HL-60 (cell line): ENCODE measurements at regions not wholly inside any gene's neighbourhood (a gene's known extent, or its start where the extent isn't known, plus 50 kb on each side); places are given as distances from the start of the nearest gene placed in this dataset.
"Not testable (repeated sequence)": the region's sequence is repeated elsewhere in the genome, so short reads cannot be mapped to it uniquely, and the experiment has no call there.

Experiments used
- DNase-seq, 2 experiments: peaks; one replicate each; pipeline ENCODE4 v3.0.0-alpha.2; 2010 to 2020; ENCODE audit warnings: low read depth in 1 of 2, low spot score in 1 of 2
- H3K27ac ChIP-seq: fragments of 250-450 bp; sonication (Bioruptor Pico); replicated peaks from 2 replicates; pipeline ENCODE4 v1.5.1; 2020; ENCODE audit warnings: mild to moderate bottlenecking, moderate library complexity
- H3K27me3 ChIP-seq: fragments of 250-450 bp; sonication (Bioruptor Pico); 2 replicates; pipeline ENCODE4 v1.5.1; 2021; ENCODE audit warnings: mild to moderate bottlenecking, moderate library complexity; ENCODE audit not compliant: insufficient read depth, poor library complexity, severe bottlenecking
- H3K4me3 ChIP-seq: replicated peaks from 2 replicates; pipeline ENCODE4 v1.5.1; 2011; ENCODE audit warnings: mild to moderate bottlenecking, control low read depth, low read length; ENCODE audit not compliant: insufficient read depth
- CTCF ChIP-seq: IDR thresholded peaks from one replicate; pipeline ENCODE4 v1.5.1; 2011; ENCODE audit warnings: low read length, control low read depth, inconsistent platforms; ENCODE audit not compliant: insufficient read depth
- GABPA ChIP-seq: IDR thresholded peaks from 2 replicates; pipeline ENCODE4 v1.6.1; 2012; ENCODE audit warnings: low read depth
- POLR2AphosphoS5 ChIP-seq: IDR thresholded peaks from 2 replicates; pipeline ENCODE4 v1.6.1; 2012; ENCODE audit warnings: low read depth
- SPI1 ChIP-seq: IDR thresholded peaks from 2 replicates; pipeline ENCODE4 v1.6.1; 2012; ENCODE audit warnings: low read depth, mild to moderate bottlenecking, borderline replicate concordance
- TF ChIP-seq, protein P1 (sequence below): IDR thresholded peaks from 2 replicates; pipeline ENCODE4 v1.6.1; 2012; ENCODE audit warnings: low read depth; ENCODE audit not compliant: insufficient replicate concordance

DNA sequence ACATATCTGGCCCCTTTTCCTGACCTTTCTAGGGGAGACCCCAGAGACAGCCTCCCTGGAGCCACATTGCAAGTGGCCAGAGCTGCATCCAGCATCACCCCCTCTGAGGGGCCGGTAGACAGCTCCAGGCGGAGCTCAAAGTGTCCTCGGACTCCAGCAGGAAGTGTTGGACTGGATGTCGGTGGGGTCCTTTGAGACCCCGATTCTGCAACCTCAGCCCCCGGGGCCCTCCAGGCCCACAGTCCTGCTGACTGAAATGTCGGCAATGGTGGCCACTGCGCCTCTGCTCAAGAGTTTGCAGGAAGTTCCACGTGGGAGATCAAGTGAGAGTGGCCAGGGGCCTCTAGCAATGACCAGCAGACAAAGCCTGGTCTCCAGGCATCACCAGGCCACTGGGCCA is 115.9 kb upstream of the FOXD4L5 start:
- Histone ChIP-seq H3K4me3 (no peak overlapping the region), H3K27me3 (no peaks in the 10 kb centered on the region), H3K27ac (no peak overlapping the region)
- TF ChIP-seq CTCF, result no peak
- no peak for TF ChIP-seq POLR2AphosphoS5
- TF ChIP-seq, protein P1, sequence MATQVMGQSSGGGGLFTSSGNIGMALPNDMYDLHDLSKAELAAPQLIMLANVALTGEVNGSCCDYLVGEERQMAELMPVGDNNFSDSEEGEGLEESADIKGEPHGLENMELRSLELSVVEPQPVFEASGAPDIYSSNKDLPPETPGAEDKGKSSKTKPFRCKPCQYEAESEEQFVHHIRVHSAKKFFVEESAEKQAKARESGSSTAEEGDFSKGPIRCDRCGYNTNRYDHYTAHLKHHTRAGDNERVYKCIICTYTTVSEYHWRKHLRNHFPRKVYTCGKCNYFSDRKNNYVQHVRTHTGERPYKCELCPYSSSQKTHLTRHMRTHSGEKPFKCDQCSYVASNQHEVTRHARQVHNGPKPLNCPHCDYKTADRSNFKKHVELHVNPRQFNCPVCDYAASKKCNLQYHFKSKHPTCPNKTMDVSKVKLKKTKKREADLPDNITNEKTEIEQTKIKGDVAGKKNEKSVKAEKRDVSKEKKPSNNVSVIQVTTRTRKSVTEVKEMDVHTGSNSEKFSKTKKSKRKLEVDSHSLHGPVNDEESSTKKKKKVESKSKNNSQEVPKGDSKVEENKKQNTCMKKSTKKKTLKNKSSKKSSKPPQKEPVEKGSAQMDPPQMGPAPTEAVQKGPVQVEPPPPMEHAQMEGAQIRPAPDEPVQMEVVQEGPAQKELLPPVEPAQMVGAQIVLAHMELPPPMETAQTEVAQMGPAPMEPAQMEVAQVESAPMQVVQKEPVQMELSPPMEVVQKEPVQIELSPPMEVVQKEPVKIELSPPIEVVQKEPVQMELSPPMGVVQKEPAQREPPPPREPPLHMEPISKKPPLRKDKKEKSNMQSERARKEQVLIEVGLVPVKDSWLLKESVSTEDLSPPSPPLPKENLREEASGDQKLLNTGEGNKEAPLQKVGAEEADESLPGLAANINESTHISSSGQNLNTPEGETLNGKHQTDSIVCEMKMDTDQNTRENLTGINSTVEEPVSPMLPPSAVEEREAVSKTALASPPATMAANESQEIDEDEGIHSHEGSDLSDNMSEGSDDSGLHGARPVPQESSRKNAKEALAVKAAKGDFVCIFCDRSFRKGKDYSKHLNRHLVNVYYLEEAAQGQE, result no peak
- no peak for TF ChIP-seq SPI1
- no peak for TF ChIP-seq GABPA
- no peak for DNase-seq

GRCh38 chr9:65397763-65398719 is 113.0 kb upstream of the FOXD4L5 start:
- DNase-seq, H3K27me3 ChIP-seq, H3K27ac ChIP-seq, H3K4me3 ChIP-seq: not testable (repeated sequence)

- H3K4me3 ChIP-seq, H3K27ac ChIP-seq, H3K27me3 ChIP-seq, DNase-seq: not testable (repeated sequence)
Measured at GRCh38 chr9:65397226-65397625, 112.2 kb upstream of the FOXD4L5 start.

DNA sequence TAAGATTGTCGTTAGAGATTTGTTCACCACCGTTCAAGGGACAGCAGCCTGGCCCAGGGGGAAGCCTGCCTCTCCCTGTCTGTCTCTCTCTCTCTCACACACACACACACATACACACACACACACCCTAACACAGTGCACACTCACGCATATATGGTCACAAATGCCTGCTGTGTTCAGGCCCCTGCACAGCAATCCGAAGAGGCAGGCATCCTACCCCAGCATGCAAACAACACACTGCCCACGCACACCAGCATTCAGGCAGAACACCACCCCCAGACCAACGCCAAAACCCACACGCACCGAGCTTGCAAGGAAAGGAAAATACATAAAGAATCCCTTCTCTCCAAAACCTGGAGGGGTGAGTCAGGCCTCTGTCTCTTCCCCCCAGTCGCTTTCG is 111.6 kb upstream of the FOXD4L5 start:
- H3K27ac ChIP-seq, DNase-seq, H3K4me3 ChIP-seq, H3K27me3 ChIP-seq: not testable (repeated sequence)

GRCh38 chr9:65395789-65396188 is 110.8 kb upstream of the FOXD4L5 start:
- not testable (repeated sequence) for H3K27ac ChIP-seq, H3K27me3 ChIP-seq, H3K4me3 ChIP-seq, DNase-seq

DNA sequence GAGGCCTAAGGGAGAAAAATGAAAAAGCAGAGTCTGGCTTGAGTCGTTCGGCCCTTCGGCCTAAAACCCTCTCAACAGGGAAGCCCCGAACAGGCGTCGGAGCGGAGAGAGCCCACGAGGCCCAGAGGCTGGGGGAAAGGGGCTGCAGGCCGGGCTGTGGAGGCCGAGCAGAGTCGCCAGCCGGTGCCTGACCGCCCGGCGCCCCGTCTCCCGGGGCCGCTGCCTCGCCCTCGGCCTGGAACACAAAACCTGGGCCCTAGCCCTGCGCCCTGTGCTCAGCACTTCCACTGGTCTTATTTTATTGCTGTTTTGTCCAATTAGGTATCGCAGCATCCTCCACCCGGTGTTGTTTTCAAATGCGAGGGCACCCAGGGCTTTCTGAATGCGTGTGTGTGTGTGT is 110.1 kb upstream of the FOXD4L5 start:
- not testable (repeated sequence) for H3K4me3 ChIP-seq, H3K27ac ChIP-seq, DNase-seq, H3K27me3 ChIP-seq

- H3K27me3 ChIP-seq, result not testable (repeated sequence)
Measured at GRCh38 chr9:65393111-65393810, 108.3 kb upstream of the FOXD4L5 start.

DNA sequence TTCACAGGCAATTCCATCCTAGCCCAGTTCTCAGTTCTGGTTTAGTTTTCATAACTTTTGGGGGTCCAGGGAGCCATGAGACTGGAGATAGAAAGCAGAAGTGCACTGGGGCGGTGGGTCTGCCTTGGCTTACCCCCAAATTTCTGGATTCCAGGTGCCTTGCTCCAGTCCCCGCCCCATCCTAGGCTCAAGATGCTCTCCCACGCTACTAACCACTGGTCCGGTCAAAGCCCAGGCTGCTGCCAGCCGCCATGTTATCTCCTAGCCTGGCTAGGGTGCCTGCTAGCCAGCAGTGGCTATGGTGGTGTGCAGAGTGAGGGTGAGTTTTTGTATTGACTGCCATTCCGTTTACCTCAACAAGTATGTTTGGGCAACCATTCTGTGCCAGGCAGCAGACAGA is 107.6 kb upstream of the FOXD4L5 start:
- not testable (repeated sequence) for DNase-seq, H3K27ac ChIP-seq, H3K4me3 ChIP-seq, H3K27me3 ChIP-seq

More at GRCh38 chr9:65393111-65393810, 108.3 kb upstream of the FOXD4L5 start:
- not testable (repeated sequence) for H3K4me3 ChIP-seq, DNase-seq, H3K27ac ChIP-seq

DNA sequence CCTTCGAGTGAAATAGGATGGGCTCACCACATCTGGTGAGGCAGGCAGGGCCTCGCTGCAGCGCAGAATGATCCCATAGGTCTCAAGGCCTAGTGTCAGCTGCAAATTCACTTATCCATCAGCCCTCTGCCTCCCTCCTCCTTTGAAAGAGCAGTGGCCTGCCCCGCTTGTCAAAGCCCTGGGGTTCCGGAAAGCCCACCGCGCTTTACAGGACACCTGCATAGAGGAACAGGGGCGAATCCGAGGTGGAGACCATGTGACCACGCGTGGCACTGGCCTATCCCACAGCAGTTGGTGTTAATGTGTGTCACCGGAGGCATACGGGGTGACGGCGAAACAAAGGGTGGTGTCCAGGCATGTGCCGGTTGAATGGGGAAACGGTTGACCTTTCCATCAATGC is 104.7 kb upstream of the FOXD4L5 start:
- not testable (repeated sequence) for H3K27ac ChIP-seq, DNase-seq, H3K27me3 ChIP-seq, H3K4me3 ChIP-seq

- H3K27me3 ChIP-seq, H3K27ac ChIP-seq, H3K4me3 ChIP-seq, DNase-seq: not testable (repeated sequence)
Measured at GRCh38 chr9:65389216-65389615, 104.2 kb upstream of the FOXD4L5 start.

GRCh38 chr9:65386699-65387098 is 101.7 kb upstream of the FOXD4L5 start:
- peak; percentile 49 to 69 for DNase-seq
- H3K27ac ChIP-seq, H3K27me3 ChIP-seq: not testable (repeated sequence)
- H3K4me3 ChIP-seq, result peak overlapping the region; percentile 34
